ENCODE measurements at regions not wholly inside any gene's neighbourhood (a gene's known extent, or its start where the extent isn't known, plus 50 kb on each side); places are given as distances from the start of the nearest gene placed in this dataset.
"Not testable (repeated sequence)": the region's sequence is repeated elsewhere in the genome, so short reads cannot be mapped to it uniquely, and the experiment has no call there.

- TF ChIP-seq ZFX (IDR thresholded peaks at IDR 0.05), result no peak
- TF ChIP-seq, protein P1, sequence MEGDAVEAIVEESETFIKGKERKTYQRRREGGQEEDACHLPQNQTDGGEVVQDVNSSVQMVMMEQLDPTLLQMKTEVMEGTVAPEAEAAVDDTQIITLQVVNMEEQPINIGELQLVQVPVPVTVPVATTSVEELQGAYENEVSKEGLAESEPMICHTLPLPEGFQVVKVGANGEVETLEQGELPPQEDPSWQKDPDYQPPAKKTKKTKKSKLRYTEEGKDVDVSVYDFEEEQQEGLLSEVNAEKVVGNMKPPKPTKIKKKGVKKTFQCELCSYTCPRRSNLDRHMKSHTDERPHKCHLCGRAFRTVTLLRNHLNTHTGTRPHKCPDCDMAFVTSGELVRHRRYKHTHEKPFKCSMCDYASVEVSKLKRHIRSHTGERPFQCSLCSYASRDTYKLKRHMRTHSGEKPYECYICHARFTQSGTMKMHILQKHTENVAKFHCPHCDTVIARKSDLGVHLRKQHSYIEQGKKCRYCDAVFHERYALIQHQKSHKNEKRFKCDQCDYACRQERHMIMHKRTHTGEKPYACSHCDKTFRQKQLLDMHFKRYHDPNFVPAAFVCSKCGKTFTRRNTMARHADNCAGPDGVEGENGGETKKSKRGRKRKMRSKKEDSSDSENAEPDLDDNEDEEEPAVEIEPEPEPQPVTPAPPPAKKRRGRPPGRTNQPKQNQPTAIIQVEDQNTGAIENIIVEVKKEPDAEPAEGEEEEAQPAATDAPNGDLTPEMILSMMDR (conservative IDR thresholded peaks at IDR 0.05), result no peak
- no peak overlapping the region for H3K27ac ChIP-seq
Observed at GRCh38 chr4:120005527-120005926, 61.1 kb downstream of the MAD2L1 start.

DNA sequence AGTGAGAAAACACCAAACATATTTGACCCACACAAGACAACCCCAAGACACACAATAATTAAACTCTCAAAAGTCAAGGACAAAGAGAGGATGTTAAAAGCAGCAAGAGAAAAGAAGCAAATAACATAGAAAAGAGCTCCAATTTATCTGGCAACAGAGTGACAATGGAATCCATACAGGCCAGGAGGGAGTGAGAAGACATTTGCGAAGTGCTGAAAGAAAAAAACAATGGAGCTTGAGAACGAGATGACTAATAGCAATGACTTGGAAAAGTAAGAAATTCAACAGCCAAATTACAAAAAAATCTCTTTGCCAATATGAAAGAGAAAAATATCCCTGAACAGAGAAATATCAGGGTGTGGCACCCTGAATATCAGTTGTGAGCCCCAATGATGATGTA lies 61.6 kb downstream of the MAD2L1 start:
- TF ChIP-seq, protein P1 (conservative IDR thresholded peaks at IDR 0.05), result no peak
- no peak for TF ChIP-seq ZFX (IDR thresholded peaks at IDR 0.05)

DNA sequence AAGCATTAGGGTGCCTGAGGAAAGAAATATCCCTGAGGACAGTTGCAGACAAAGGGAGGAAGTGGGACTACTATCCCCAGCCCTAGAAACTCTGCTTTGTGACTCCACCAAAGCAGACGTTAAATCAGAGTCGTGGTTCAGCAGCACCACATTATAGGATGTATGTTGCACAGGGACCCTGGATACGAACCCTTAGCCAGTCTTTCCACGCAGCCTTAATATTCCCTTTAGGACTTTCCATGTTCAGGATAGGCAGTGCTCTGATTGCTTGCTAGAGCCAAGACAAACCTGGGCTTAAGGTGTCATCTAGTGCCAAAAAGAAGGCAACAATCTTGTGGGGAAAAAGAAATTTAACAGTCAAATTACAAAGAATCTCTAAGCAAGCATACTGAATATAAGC lies 62.6 kb downstream of the MAD2L1 start:
- no peak for TF ChIP-seq ZFX (IDR thresholded peaks at IDR 0.05)
- TF ChIP-seq, protein P1 (conservative IDR thresholded peaks at IDR 0.05), result no peak
- no peak overlapping the region for H3K27ac ChIP-seq

More for the DNA sequence above, 61.6 kb downstream of the MAD2L1 start:
- H3K27ac ChIP-seq, result no peak overlapping the region

DNA sequence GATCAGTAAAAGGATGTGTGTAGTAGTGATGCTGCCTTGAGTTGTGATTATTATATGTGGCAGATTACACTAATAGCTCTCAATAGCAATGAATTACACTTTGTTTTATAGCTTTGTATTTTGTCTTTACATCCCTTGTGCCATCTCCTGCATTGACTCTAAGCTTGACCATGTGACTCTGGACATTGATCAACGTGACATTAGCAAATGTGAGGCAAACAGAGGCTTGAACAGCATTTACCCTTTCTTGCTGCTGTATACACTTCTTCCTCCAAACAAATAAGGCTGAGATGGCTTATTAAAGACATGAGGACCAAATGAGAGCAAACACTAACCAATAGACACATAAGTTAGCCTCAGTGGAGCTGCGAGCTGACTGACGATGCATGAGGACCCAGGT lies 63.5 kb downstream of the MAD2L1 start:
- TF ChIP-seq, protein P1 (conservative IDR thresholded peaks at IDR 0.05), result no peak
- no peak for TF ChIP-seq ZFX (IDR thresholded peaks at IDR 0.05)
- H3K27ac ChIP-seq, result no peak overlapping the region

- TF ChIP-seq, protein P1 (conservative IDR thresholded peaks at IDR 0.05), result no peak
- TF ChIP-seq ZFX (IDR thresholded peaks at IDR 0.05), result no peak
- H3K27ac ChIP-seq, result no peak overlapping the region
Observed at GRCh38 chr4:120001850-120002249, 64.8 kb downstream of the MAD2L1 start.

DNA sequence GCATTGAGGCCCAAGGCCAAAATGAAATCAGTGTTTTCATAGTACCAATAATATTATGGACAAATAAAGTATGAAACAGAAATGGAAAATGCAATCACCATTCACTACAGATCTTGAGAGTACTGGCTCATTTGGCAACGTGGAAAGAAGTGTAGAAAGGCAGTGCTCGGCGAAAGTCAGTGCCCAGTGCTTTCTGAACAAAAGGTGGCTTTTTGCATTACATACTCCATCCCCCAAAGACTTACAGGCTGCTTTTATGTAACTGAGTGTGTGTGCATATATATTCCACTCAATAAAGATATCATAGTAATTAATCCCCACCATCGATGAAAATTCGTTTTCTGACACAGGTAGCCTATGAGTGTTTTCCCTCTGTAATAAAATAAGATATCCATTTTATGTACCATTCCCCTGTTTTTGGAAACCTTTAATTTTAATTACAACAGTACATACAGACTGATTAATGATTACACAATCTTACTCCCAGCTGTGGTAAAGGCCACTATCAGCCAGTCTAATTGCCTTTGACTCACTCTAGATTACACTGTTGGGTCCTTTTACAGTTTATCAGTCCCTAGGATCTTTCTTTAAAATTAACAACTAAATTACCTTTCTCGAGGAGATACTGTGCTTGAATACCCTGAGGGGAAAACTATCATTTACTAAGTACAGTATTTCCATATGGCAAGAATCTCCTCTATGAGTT lies 65.9 kb downstream of the MAD2L1 start:
- TF ChIP-seq, protein P1 (conservative IDR thresholded peaks at IDR 0.05), result no peak
- no peak for TF ChIP-seq ZFX (IDR thresholded peaks at IDR 0.05)
- H3K27ac ChIP-seq, result no peak overlapping the region

GRCh38 chr4:119996024-119996423 lies 70.6 kb downstream of the MAD2L1 start:
- H3K27ac ChIP-seq, result not testable (repeated sequence)

DNA sequence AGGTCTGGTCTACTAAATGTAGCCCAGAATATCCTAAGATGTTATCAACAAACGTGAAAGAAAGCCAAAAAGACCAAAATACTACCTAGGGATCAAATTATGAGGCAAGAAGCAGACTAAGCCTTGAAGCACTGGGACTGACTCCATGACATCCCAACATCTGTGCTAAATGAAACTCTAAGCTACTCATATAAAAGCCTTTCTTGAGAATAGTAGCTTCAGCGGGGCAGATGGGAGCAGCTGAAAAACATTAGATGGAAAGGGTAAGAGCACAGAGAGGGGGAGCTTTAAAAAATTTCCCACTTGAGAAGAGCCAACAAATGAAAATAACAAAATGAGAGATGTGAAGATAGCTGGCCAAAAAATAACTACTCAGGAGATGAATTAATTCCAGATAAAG lies 81.7 kb downstream of the MAD2L1 start:
- TF ChIP-seq, protein P1 (conservative IDR thresholded peaks at IDR 0.05), result no peak
- no peak for TF ChIP-seq ZFX (IDR thresholded peaks at IDR 0.05)
- no peak overlapping the region for H3K27ac ChIP-seq
